Muscle of arm (tissue), 1 donor: ENCODE measurements at regions not wholly inside any gene's neighbourhood (a gene's known extent, or its start where the extent isn't known, plus 50 kb on each side); places are given as distances from the start of the nearest gene placed in this dataset.
A peak's percentile ranks its signal among the peaks of the same experiment; 100 is the strongest.

Experiments used
- DNase-seq: peaks from one replicate; pipeline ENCODE4 v3.0.0-alpha.2; 2013

DNA sequence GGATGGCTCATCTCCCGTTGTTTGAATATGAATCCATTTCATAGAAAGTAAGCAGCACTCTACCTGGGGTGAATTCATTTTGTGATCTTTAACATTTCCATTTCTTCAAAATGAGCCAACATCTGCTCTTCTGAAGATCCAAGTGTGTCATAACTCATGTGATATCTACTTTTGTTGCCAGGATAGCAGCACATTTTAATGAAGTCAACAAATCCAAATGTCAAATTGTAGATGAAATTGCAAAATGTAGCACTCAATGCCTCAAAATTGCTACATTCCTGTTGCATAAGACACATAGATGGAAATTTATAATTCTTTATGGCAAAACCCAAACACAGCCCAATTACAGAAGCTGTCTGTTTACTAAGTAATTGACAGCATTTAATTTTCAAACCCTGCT lies 360.7 kb downstream of the TMX3 start:
- DNase-seq = no peak

DNA sequence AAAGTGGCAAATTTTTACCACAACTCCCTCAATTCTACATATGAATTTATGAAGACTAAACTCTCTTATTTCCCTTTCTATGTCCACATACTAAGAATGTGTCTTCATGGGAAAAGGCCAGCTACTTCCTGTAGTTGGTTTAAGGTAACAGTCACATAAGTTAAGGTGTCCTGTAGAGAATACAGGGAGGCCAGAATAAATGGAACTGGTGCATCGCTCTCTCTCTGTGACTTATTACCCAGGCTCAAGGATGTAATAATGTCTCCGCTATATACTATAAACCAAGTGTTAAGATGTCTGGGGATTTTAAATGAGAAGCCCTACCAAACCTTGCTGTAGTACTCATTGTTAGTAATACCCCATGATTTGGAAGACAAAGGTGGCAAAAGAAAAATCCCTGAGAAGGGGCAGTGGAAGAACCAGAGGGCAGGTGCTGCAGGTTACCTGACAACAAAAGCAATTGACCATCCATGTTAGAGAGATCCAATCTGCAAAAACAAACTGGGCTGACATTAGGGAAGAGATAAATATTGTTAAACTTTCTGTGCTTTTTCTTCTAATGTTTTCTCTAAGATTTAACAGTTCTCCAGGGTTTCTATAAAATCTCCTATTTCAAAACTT lies 372.8 kb downstream of the TMX3 start:
- DNase-seq = no peak

DNA sequence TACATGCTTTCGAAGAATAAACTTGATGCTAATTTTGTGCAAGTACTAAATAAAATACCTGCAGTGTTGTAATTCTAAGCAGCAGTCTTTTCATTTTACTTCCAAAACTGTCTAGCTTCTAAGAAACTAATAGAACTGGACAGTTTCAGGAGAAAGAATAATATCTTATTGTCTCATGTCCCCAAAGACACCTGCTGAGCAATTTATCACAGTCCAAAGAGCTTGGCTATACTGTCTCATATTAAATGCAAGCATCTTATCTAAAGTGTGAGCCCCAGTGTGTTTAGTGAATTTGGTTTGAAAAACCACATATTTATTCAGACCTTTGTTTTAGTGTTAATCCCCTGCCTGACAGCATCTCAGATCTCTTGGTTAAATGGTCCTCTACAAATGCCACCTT lies 374.3 kb downstream of the TMX3 start:
- no peak for DNase-seq

DNA sequence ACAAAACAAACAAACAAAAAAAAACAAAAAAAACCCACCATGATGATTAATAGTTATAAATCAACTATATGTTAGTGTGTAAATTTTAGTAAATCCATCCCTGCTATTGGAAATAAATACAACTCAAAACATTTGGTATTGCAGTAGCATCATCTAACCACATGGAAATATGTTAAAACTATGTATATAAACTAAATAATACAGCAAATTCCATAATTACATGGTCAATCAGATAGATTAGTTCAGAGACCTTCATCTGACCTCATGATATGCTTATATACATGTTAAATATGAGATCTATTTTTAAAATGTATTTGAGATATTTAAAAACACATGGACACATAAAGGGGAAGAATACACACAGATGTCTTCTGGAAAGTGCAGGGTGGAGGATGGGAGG lies 384.2 kb downstream of the TMX3 start:
- no peak for DNase-seq

DNA sequence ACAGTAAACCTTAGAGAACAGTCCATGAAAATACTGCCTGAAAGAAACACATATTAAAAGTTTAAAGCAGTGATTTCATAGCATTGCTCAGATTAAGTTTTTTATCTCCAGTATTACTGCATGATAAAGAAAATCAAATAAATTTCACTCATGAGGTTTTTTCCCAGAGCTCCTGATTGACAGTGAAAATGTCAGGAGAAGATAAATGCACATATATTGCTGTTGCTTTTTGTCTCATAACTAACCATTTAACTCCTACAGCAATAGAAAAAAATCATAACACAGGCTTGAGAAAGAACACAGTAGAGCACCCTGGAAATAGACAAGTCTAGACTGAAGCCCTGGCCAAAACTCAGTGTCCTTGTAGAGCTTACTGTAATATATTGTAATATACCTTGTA lies 391.0 kb downstream of the TMX3 start:
- no peak for DNase-seq

DNA sequence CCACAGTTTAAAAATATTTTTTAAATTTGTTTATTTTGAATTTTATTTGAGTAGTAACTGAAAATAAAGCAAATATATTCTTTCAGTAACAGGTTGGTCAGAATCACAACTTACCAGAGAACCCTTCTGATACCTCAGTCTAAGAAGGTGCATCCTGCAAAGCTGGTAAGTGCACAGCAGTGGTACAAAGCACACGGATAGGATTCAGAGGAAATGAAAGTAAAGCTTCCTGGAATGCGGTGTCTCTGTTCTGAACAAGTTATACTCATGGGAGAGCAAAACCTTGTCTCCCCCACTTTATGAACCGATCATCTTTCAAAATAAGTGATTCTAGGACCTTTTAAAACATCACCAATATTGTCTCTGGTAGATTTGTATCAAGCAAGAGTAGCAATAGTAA lies 398.3 kb downstream of the TMX3 start:
- no peak for DNase-seq

DNA sequence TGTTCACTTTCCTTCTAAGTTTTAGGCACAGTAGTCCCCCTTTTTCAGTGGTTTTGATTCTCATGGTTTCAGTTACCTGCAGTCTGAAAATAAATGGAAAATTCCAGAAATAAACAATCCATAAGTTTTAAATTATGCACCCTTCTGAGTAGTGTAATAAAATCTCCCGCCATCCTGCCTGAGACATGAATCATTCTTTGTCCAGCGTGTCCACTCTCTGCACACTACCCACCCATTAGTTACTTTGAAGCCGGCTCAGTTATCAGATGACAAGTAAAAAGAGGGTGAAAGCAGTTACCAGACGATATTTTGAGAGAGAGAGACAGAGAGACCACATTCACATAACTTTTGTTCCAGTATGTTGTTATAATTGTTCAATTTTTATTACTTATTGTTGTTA lies 400.5 kb downstream of the TMX3 start:
- DNase-seq = no peak

DNA sequence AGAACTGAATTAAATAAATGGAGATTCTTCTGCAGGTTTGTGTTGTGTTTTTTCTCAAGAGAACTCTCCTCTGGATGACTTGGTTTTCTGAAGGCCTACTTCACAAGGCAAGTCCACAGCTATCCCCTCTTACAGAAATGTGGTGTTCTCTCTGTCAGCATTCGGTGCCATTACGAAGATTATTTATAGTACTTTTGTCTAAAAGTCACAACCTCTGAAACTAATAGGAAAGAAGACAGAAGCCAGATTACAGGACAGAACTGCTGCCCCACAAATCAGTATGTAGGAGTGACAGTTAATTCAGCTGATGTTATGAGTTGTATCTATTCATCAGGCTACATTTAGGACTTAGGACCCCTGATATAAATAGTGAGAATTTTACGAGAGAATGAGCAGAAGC lies 413.5 kb downstream of the TMX3 start:
- no peak for DNase-seq

DNA sequence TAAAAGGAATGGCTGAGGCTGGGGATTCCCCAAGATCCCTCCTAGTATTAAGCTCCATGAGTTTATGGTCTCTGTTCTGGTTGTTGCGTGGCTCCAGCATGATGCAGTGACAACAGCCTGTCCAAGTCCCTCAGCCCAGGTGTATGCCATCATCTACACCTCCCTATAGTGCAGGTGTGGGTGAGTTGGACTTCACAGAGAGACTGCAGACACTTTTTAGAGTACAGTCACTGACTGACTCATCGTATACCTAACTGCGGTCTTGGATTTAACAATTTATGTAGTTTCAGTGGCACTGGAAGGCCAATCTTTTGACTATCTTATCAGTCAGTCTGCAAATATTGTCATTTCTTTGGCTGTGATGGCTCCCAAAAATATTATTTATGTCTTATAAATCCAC lies 415.0 kb downstream of the TMX3 start:
- DNase-seq = no peak

DNA sequence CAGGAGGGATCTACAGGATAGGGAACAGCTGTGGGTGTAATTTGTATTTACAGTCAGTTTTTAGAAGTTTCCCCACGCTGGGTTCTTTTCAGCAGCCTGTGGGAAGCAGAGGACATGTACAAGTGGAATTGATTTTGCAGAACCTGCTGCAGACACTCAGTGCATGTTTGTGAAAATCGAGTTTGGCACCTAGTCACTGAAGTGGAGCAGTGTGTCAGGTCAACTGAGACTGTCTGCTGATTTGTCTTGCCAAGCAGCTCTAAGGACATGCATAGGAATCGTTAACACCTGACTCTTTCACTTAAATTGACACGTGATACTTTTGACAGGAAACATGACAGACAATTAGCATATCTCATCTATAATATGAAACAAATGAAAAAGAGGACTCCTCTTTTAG lies 416.6 kb downstream of the TMX3 start:
- peak; percentile 10 for DNase-seq

DNA sequence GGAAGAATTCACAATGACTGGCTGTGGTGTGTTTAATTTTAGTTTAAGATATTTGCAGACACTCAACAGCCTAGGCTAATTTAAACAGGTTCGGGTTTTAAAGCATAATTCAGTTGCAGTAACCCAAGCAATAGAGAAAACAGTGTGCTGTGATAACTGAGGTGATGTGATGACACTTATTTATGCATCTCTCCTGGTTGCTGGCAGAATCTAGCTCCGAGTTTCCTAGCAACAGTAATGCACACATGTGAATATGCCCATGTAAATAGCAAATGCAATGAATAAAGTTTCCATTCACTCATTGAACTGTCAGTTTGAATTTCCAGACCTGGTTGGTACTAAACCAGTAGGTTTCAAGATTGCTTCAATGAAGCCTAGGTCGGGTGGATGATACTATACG lies 426.5 kb downstream of the TMX3 start:
- DNase-seq = no peak

DNA sequence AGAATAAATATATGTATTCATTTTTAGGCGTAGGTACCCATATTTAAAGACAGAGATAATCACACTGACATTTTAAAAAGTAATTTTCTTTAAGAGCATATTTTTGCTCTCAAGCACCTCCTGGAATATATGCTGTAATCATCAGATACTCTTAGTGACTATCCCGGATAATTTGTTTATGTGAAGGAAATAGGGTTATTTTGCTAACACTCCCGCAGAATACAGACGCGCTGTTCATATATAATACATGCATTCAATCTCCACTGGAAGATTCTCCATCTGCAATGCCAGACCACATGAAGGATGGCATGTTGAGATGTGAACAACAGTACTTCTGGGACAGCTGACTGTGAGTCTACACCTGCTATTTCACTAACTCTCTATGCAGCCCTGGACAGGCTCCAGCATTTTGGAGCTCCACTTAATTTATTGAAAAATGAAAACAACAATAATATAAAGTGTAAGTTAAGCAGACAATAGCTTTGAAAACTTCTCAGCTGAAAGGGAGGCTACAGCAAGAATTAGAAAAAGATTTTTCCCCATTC lies 430.6 kb downstream of the TMX3 start:
- DNase-seq = no peak

DNA sequence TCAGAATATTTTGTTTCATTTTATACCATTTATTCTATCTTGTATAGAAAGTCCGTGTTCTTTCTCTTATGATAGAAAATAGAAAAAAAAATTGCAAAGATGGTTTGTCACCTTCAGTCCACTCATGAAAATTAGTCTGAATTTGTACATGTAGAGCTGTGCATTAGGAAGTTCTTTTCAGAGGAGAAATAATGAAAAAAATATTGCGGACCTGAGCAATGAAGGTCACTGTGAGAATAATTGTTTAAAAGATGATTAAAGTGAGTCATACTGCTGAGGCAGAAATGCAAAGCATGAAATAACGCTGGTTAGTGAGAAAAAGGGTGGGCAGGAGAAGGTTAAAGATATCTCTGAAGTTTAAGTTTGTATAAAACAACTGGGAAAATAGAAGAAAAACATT lies 431.1 kb downstream of the TMX3 start:
- no peak for DNase-seq

DNA sequence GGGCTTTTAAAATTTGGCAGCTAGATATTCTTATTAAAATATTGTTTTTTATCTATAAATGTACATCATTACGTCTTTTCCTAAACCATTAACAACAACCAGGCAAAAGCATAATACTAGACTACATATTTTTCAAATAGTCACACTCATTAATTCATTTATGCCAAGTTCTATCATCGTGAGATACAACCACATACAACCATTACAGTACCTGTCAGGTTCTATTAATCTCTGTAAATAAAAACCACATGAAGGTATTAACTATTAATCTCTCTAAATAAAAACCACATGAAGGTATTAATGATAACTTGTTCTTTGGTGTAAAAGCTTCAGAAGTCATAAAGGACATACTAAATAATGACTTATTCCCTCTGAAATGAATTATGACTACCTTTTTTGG lies 432.7 kb downstream of the TMX3 start:
- DNase-seq = no peak

DNA sequence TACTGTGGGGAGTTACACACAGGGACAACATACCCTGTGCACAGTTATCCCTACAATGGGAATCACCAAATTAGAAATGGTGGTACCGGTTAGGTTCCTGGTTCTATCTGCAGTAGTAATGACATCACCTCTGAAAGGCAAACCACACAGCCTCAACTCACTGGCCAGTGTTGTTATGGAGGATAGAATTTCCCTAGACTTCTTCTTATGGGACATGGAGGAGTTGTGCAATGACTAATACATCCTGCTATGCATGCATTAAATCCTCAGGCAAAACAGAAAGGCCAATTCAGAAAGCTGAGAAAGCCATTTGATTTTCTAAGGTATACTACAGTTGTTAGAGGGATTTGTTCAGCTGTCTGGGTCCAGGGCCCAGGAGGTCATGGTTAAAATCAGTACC lies 439.3 kb downstream of the TMX3 start:
- no peak for DNase-seq

DNA sequence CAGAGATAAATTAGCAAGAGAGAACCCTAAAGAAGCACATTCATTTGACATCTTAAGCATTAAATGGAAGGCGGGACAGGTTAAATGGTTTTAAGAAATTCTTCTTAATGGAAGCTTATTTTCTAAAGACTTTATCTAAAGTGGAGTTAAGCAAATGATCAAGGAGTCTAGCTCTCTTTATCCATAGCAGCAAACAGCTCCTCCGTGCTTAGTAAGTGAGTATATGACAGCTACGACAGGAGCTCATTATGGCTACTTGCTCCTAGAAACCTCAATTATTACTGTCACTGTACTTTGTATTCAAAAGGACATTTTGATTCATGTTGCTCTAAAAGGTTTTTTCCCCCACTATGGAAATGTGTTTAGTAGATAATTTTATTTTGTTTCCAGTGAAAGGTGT lies 444.9 kb downstream of the TMX3 start:
- DNase-seq = no peak

DNA sequence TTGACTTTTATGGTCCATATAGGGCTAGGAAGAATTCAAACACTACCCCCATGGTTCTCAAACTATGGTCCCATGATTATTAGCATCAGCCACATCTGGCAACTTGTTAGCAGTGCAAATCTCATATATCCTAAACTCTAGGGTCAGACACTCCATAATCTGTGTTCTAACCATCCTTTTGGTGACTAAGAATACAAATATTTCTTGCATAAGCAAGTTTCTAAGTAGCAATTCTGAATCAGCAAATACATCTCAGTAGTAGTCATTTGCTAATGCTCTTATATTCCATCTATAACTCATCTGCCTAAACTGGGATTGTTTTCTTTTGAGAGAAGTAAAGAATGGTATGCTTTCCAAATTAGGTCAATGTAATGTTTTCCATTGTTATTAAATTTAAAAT lies 447.3 kb downstream of the TMX3 start:
- no peak for DNase-seq

DNA sequence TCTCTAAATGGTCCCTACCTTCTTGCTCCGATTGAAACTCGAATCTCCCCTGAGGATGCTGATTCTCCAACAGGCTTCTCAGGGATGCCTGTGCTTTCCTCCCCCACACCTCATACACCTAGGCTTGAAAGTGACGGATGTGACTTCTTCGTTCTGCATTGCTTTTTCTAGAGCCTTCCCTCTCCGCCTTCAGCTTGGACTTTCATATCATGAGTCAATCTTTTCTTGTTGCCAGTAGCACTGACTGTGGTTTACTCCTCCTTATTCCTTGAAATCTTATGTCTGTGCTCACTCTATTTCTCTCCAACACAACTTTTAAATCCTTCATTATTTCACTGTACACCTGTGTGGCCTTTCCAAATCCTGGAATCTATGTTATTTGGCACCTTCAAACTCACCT lies 451.4 kb downstream of the TMX3 start:
- DNase-seq = no peak

DNA sequence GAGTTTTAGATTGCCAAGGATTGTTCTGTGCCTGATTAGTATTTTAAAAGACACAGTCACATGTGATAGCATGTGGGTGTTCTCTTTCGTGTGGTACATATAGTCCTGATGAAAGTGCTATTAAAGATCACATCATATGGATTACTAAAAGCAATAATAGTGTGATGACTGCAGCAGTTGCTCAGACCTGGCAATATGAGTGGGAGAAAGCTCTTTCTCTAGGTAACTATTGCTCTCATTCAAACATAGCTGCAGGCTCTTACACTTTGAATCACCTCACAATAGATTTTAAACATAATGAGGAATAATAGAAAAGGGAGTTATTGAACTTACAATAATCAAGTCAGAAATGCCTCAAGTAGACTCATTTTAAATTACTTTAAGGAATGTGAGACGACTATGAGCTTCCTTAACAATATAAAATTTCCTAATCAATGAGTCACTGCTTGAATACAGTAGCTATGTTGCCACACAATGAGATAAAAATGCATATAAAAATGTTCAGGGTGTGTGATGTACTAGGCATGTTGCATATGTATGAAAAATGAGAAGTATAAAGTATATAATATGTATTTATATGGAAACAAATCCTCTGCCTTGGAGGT lies 452.1 kb downstream of the TMX3 start:
- no peak for DNase-seq

DNA sequence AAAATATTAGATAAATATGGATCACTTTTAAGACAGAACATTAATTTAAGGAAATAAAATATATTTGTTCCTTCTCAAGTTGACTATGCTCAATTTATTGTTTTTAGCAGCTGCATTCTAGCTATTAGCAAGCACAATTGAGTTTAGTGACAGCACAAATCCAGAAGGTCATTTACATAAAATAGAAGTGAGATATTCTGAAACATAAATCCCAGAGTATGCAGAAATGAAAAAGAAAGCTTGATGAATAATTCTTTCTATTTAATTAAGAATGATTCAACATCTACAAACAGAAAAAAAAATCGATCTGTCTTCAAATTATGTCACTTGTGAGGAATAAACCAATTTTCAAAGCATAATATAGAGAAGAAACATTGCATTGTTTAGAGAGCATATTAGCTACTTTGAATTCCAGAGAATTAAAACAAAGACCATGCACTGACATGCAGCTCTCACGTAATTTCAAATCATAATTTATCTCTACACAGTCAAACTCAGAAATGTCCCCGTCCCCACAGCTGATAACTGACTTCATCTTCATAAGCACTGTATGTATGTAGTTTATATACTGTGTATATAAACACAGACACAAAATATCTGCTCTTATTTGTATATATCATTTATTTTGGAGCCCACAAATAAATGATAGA lies 458.4 kb downstream of the TMX3 start:
- DNase-seq = no peak

DNA sequence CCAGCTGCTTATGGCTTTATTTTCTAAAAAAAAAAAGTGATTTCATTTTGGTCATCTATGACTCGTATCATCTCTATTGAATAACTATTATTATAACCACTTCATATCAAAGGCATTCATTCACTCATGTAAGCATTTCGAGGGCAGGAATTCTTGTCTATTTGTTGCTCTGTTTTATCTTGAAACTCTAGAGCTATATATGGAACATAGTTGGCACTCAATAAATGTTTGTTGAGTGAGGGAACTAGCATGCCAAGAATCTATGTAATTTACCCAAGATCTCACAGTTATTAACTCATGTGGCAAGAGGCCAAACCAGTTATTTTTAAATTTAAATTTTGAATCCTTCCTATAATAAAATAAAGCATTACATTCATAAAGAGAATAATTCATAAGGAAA lies 470.1 kb downstream of the TMX3 start:
- DNase-seq = no peak

DNA sequence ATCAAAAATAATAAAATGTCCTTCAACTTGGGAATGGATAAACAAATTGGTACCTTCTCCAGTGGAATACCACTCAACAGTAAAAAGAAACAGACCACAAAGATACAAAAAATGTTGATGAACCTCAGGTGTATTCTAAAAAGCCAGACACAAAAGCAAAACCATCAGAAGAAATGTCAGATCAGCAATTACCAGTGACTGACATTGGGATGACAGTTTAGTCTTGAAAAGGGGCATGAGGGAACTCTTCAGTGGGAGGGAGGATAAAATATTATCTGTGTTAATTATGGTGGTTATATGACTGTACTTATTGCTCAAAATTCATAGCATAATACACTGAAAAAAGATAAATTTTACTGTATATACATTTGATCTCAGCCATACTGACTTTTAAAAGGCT lies 473.0 kb downstream of the TMX3 start:
- no peak for DNase-seq

DNA sequence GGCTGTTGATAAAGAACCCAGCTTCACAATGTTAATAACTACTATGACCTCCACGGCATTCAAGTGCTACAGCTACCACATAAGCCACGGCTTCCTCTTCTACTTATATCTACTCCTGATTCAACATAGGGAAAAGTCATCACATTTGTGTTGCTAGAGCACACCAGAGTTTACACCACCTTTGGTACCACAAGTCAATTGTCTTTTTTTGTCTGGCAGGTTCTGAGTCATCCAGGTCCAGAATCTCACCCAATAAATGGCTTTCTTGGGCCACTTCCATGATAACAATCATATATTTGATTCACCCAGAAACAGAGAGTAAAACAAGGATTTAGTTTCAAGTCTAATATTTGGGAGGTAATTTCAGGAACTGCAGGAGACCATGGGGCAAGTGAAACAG lies 480.2 kb downstream of the TMX3 start:
- DNase-seq = no peak

DNA sequence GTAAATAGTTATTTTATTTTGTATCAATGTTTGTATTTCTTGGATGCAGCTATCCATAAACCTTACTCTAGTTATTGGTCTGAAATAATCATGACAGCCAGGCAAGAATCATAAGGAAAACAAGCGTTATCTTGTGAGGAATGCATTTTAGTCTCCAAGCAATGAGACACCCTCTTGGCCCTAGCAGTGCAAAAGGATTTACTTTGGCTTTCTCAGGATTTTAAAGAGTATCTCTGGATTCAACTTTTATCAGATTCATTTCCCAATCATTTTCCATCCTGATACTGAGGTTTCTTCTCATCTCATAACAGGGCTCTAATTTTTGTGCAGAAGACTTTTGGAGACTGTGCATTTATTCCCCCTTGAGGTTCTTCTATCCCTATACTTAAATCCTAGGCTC lies 480.8 kb downstream of the TMX3 start:
- no peak for DNase-seq
